Peyer's patch (tissue), 4 donors: ENCODE measurements at regions not wholly inside any gene's neighbourhood (a gene's known extent, or its start where the extent isn't known, plus 50 kb on each side); places are given as distances from the start of the nearest gene placed in this dataset.

Experiments
- DNase-seq, 3 donors: peaks; one replicate each; pipeline ENCODE4 v3.0.0-alpha.2; 2017 to 2019
- H3K27ac ChIP-seq, 4 donors: fragments of 200-600 bp; sonication (generic); one replicate each; pipeline ENCODE4 v1.5.1; 2016 to 2019
- H3K27me3 ChIP-seq, 2 donors: fragments of 200-600 bp; sonication (generic); one replicate each; pipeline ENCODE4 v1.5.1; 2019
- H3K36me3 ChIP-seq, 3 donors: fragments of 200-600 bp; sonication (generic); one replicate each; pipeline ENCODE4 v1.5.1; 2016 to 2019
- H3K4me1 ChIP-seq, 4 donors: fragments of 200-600 bp; sonication (generic); one replicate each; pipeline ENCODE4 v1.5.1; 2016 to 2019
- H3K4me3 ChIP-seq, 4 donors: fragments of 200-600 bp; sonication (generic); 1 replicate in 3 of 4; 2 replicates in 1 of 4; pipeline ENCODE4 v1.5.1; 2016 to 2019; ENCODE audit warnings: mild to moderate bottlenecking in 1 of 4
- H3K9me3 ChIP-seq, 4 donors: fragments of 200-600 bp; sonication (generic); one replicate each; pipeline ENCODE4 v1.5.1; 2016 to 2019; ENCODE audit warnings: mild to moderate bottlenecking in 1 of 4
- CTCF ChIP-seq, 6 experiments: fragments of 450-650 bp in 4 of 6; fragments of 200-600 bp in 2 of 6; sonication (generic) in 1 of 6; IDR thresholded peaks; one replicate each; pipeline ENCODE4 v1.5.1; 2017 to 2019; ENCODE audit warnings: antibody characterized with exemption in 6 of 6, mild to moderate bottlenecking in 3 of 6, moderate library complexity in 1 of 6
- POLR2A ChIP-seq, 2 donors: fragments of 450-650 bp; IDR thresholded peaks; one replicate each; pipeline ENCODE4 v1.5.1; 2017; ENCODE audit warnings: antibody characterized with exemption in 2 of 2, mild to moderate bottlenecking in 2 of 2, moderate library complexity in 2 of 2

- no peaks in the 10 kb centered on the region for H3K27me3 ChIP-seq
- H3K9me3 ChIP-seq, result no peaks in the 10 kb centered on the region
- DNase-seq, result no peak
- H3K4me3 ChIP-seq, result no peak overlapping the region
- H3K36me3 ChIP-seq, result no peaks in the 10 kb centered on the region
- TF ChIP-seq CTCF (IDR thresholded peaks at IDR 0.05) (no peak), POLR2A (IDR thresholded peaks at IDR 0.05) (no peak)
- no peaks in the 10 kb centered on the region for H3K4me1 ChIP-seq
- H3K27ac ChIP-seq, result no peak overlapping the region
Observed at GRCh38 chr12:41970744-41971143, 173.9 kb downstream of the GXYLT1 start.

DNA sequence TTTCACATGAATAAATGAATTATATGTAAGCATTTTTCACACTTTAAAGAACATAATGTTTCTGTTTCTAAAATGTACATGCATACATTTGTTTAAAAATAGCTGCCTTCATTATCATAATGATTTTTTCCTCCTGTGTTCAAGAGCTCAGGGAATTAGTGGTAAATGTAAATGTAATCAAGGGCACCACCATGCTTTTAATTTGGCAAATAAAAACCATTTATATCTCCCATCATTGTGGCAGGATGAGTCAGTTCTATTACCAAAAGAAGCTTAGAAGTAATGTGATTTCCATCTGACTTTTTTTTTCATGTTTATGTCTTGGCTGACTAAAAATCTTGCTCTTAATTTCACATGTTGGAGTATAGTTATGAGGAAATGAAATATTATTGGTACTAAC, 176.1 kb downstream of the GXYLT1 start:
- H3K27ac ChIP-seq, result no peak overlapping the region
- no peaks in the 10 kb centered on the region for H3K36me3 ChIP-seq
- no peak overlapping the region for H3K4me3 ChIP-seq
- TF ChIP-seq CTCF (IDR thresholded peaks at IDR 0.05), result no peak
- TF ChIP-seq POLR2A (IDR thresholded peaks at IDR 0.05), result no peak
- DNase-seq, result no peak
- no peaks in the 10 kb centered on the region for H3K9me3 ChIP-seq
- no peaks in the 10 kb centered on the region for H3K4me1 ChIP-seq
- no peaks in the 10 kb centered on the region for H3K27me3 ChIP-seq

DNA sequence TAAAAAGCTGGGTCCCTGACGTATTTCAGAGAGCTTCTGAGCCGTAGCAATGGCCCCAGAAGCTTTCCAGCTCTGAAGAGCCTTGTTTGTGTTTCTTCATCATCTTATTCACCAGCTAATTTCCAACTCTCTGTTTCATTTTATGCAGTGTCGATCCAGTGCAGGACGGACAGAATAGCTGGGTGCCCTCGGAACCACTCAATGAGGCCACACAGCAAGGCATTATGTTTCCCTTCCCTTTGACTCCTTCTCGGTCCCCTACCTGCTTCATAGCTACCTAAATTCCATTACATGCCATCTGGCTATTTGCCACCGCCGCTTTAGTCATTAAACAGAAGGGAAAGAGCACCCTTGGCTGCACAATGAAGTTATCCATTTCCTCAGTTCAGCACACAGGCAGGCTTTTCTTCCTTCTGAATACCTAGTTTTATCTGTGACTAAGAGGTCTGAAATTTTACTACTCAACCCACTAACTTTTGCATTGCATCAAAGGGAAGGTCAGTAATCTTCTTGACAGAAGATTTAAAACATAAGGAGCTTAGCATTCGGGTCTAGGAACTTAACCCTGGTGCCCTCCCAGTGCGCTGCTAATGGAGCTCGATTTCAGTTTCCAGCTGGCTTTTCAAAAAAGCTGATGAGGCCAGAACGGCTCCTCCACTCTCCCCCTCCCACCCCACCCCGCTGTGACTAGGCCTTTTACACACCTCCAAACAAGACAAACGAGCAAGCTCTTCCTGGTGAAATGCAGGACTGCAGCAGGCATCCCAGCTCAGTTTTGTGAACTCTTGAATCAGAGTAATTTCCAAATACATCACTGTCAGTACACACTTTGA, 176.8 kb downstream of the GXYLT1 start:
- Histone ChIP-seq H3K27me3 (no peaks in the 10 kb centered on the region), H3K4me3 (no peak overlapping the region), H3K4me1 (no peaks in the 10 kb centered on the region), H3K36me3 (no peaks in the 10 kb centered on the region), H3K27ac (no peak overlapping the region), H3K9me3 (no peaks in the 10 kb centered on the region)
- no peak for TF ChIP-seq POLR2A (IDR thresholded peaks at IDR 0.05)
- TF ChIP-seq CTCF (IDR thresholded peaks at IDR 0.05), result no peak
- no peak for DNase-seq

DNA sequence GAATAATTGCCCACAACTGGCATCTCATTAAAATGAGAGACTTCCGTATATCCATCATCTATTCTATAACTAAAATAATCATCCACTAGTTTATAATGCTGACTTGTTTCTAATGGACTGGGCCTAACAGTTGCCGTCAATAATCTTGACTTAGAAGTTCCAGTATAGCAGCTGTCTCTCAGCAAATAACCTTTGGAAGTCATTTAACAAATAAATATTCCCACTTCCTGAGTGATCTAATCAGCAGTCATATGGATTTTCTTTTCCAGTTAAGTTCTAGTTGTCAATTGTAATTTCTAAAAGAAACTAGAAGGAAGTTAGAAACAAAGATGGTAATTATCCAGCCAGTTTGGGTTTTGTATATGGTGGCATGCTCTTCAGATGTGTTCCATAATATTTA, 177.8 kb downstream of the GXYLT1 start:
- DNase-seq, result no peak
- H3K27ac ChIP-seq, result no peak overlapping the region
- TF ChIP-seq CTCF (IDR thresholded peaks at IDR 0.05) (no peak), POLR2A (IDR thresholded peaks at IDR 0.05) (no peak)
- H3K36me3 ChIP-seq, result no peaks in the 10 kb centered on the region
- H3K4me1 ChIP-seq, result no peaks in the 10 kb centered on the region
- no peak overlapping the region for H3K4me3 ChIP-seq
- H3K27me3 ChIP-seq, result no peaks in the 10 kb centered on the region
- H3K9me3 ChIP-seq, result no peaks in the 10 kb centered on the region

GRCh38 chr12:41966001-41966400, 178.7 kb downstream of the GXYLT1 start:
- Histone ChIP-seq H3K4me3 (no peak overlapping the region), H3K9me3 (no peaks in the 10 kb centered on the region), H3K27me3 (no peaks in the 10 kb centered on the region), H3K36me3 (no peaks in the 10 kb centered on the region), H3K4me1 (no peaks in the 10 kb centered on the region), H3K27ac (no peak overlapping the region)
- no peak for TF ChIP-seq POLR2A (IDR thresholded peaks at IDR 0.05)
- TF ChIP-seq CTCF (IDR thresholded peaks at IDR 0.05), result no peak
- DNase-seq, result no peak
